ENCODE measurements at regions not wholly inside any gene's neighbourhood (a gene's known extent, or its start where the extent isn't known, plus 50 kb on each side); places are given as distances from the start of the nearest gene placed in this dataset.

GRCh38 chr7:119684763-119685162 lies 588.2 kb upstream of the KCND2 start:
- Histone ChIP-seq H3K36me3 (no peaks in the 10 kb centered on the region), H3K27me3 (no peaks in the 10 kb centered on the region), H3K27ac (no peak overlapping the region), H3K9me3 (no peaks in the 10 kb centered on the region), H3K4me3 (no peak overlapping the region), H3K4me1 (no peaks in the 10 kb centered on the region)
- intact Hi-C loops (cut with DNase I; ENCODE audit: low total_unique reads) = no loop called here
- TF ChIP-seq CTCF (IDR thresholded peaks at IDR 0.05) (no peak), POLR2A (IDR thresholded peaks at IDR 0.05) (no peak)
- no peak for DNase-seq

- no peak for TF ChIP-seq CTCF (IDR thresholded peaks at IDR 0.05)
- TF ChIP-seq POLR2A (IDR thresholded peaks at IDR 0.05) = no peak
- Histone ChIP-seq H3K27me3 (no peaks in the 10 kb centered on the region), H3K9me3 (no peaks in the 10 kb centered on the region), H3K4me3 (no peak overlapping the region), H3K36me3 (no peaks in the 10 kb centered on the region), H3K27ac (no peak overlapping the region), H3K4me1 (no peaks in the 10 kb centered on the region)
- intact Hi-C loops (cut with DNase I; ENCODE audit: low total_unique reads) = no loop called here
- no peak for DNase-seq
Measured at GRCh38 chr7:119685906-119686305, 587.1 kb upstream of the KCND2 start.

GRCh38 chr7:119688831-119689230 lies 584.1 kb upstream of the KCND2 start:
- H3K4me3 ChIP-seq = no peak overlapping the region
- H3K4me1 ChIP-seq = no peaks in the 10 kb centered on the region
- TF ChIP-seq CTCF (IDR thresholded peaks at IDR 0.05) = no peak
- TF ChIP-seq POLR2A (IDR thresholded peaks at IDR 0.05) = no peak
- intact Hi-C loops (cut with DNase I; ENCODE audit: low total_unique reads) = no loop called here
- H3K9me3 ChIP-seq = no peaks in the 10 kb centered on the region
- no peak overlapping the region for H3K27ac ChIP-seq
- H3K36me3 ChIP-seq = no peaks in the 10 kb centered on the region
- no peak for DNase-seq
- H3K27me3 ChIP-seq = no peaks in the 10 kb centered on the region

- no peaks in the 10 kb centered on the region for H3K27me3 ChIP-seq
- H3K27ac ChIP-seq = no peak overlapping the region
- H3K4me1 ChIP-seq = no peaks in the 10 kb centered on the region
- TF ChIP-seq POLR2A (IDR thresholded peaks at IDR 0.05) (no peak), CTCF (IDR thresholded peaks at IDR 0.05) (no peak)
- H3K36me3 ChIP-seq = no peaks in the 10 kb centered on the region
- no peak overlapping the region for H3K4me3 ChIP-seq
- H3K9me3 ChIP-seq = peaks cover 0 to 3% of the 10 kb centered on the region in 2 donors
- no peak for DNase-seq
- intact Hi-C loops (cut with DNase I; ENCODE audit: low total_unique reads) = no loop called here
Measured at GRCh38 chr7:119692541-119692940, 580.4 kb upstream of the KCND2 start.

- H3K27ac ChIP-seq = no peak overlapping the region
- H3K36me3 ChIP-seq = no peaks in the 10 kb centered on the region
- H3K4me3 ChIP-seq = no peak overlapping the region
- no peak for TF ChIP-seq POLR2A (IDR thresholded peaks at IDR 0.05)
- TF ChIP-seq CTCF (IDR thresholded peaks at IDR 0.05) = no peak
- DNase-seq = no peak
- no peaks in the 10 kb centered on the region for H3K4me1 ChIP-seq
- no peaks in the 10 kb centered on the region for H3K27me3 ChIP-seq
- intact Hi-C loops (cut with DNase I; ENCODE audit: low total_unique reads) = no loop called here
- peaks cover 0 to 3% of the 10 kb centered on the region in 2 donors for H3K9me3 ChIP-seq
Measured at GRCh38 chr7:119694506-119694905, 578.5 kb upstream of the KCND2 start.
